GM23338 (cell line): ENCODE measurements at regions not wholly inside any gene's neighbourhood (a gene's known extent, or its start where the extent isn't known, plus 50 kb on each side); places are given as distances from the start of the nearest gene placed in this dataset.

ENCODE experiments used
- CREB1 ChIP-seq: fragments of 250-450 bp; sonication (Bioruptor Pico); IDR thresholded peaks from 2 replicates; pipeline ENCODE4 v1.5.0; 2020; ENCODE audit warnings: low read depth, mild to moderate bottlenecking, moderate library complexity
- EZH2 ChIP-seq: fragments of 200-600 bp; sonication (generic); IDR thresholded peaks from one replicate; pipeline ENCODE4 v1.8.0; 2017; ENCODE audit warnings: antibody characterized with exemption, mild to moderate bottlenecking, low read depth; ENCODE audit not compliant: unreplicated experiment
- JUNB ChIP-seq: IDR thresholded peaks from one replicate; pipeline ENCODE4 v1.6.1; 2016; ENCODE audit warnings: antibody characterized with exemption; ENCODE audit not compliant: unreplicated experiment
- TF ChIP-seq, protein P1 (sequence below), 2 experiments: fragments of 200-600 bp in 1 of 2; sonication (generic) in 1 of 2; conservative IDR thresholded peaks; 2 replicates each; pipeline versions ENCODE4 v1.5.1 to v1.6.1; 2016 to 2017; ENCODE audit warnings: antibody characterized with exemption in 2 of 2, low read depth in 2 of 2, mild to moderate bottlenecking in 2 of 2, moderate library complexity in 1 of 2

DNA sequence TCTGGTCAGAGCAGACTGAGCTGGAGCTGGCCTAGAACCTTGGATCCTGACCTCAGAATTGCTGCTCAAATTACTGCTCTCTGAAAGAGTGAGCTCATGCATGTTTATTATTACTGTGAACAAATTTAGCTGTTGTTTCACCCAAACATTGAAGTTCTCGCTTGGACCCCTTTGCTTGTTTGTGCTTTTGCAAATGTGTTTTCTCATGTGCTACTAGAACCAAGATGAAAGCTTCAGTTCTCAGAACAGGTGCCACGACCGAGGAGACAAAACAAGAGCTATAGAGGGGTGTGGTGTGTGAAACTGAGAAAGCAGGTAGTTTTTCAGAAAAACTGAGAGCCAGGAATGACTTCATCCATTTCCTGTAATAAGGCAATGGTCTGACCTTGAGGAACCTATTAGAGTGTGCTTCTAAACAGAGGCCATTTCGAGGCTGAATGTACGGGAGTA is 50.0 kb upstream of the ESR1 start:
- TF ChIP-seq, protein P1, sequence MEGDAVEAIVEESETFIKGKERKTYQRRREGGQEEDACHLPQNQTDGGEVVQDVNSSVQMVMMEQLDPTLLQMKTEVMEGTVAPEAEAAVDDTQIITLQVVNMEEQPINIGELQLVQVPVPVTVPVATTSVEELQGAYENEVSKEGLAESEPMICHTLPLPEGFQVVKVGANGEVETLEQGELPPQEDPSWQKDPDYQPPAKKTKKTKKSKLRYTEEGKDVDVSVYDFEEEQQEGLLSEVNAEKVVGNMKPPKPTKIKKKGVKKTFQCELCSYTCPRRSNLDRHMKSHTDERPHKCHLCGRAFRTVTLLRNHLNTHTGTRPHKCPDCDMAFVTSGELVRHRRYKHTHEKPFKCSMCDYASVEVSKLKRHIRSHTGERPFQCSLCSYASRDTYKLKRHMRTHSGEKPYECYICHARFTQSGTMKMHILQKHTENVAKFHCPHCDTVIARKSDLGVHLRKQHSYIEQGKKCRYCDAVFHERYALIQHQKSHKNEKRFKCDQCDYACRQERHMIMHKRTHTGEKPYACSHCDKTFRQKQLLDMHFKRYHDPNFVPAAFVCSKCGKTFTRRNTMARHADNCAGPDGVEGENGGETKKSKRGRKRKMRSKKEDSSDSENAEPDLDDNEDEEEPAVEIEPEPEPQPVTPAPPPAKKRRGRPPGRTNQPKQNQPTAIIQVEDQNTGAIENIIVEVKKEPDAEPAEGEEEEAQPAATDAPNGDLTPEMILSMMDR (conservative IDR thresholded peaks at IDR 0.05; ENCODE audit: low read depth in 2 of 2), result no peak
- TF ChIP-seq EZH2, result no peak
- no peak for TF ChIP-seq CREB1 (CRISPR knock-in tag)
- TF ChIP-seq JUNB, result no peak
